22Rv1 (cell line): ENCODE measurements at regions not wholly inside any gene's neighbourhood (a gene's known extent, or its start where the extent isn't known, plus 50 kb on each side); places are given as distances from the start of the nearest gene placed in this dataset.

ENCODE experiments used
- H3K27ac ChIP-seq: fragments of 450-650 bp; 2 replicates; pipeline ENCODE4 v1.5.1; 2017
- CTCF ChIP-seq: fragments of 450-650 bp; IDR thresholded peaks from 2 replicates; pipeline ENCODE4 v1.5.1; 2017; ENCODE audit warnings: mild to moderate bottlenecking
- ZFX ChIP-seq: fragments of 450-650 bp; IDR thresholded peaks from 2 replicates; pipeline ENCODE4 v1.6.1; 2017; ENCODE audit warnings: antibody characterized with exemption, borderline replicate concordance

GRCh38 chr21:15993951-15994350 lies 264.2 kb downstream of the USP25 start:
- TF ChIP-seq ZFX (no peak), CTCF (no peak)
- no peak overlapping the region for H3K27ac ChIP-seq

- no peak overlapping the region for H3K27ac ChIP-seq
- TF ChIP-seq ZFX (no peak), CTCF (no peak)
Measured at GRCh38 chr21:15999741-16000140, 270.0 kb downstream of the USP25 start.

- no peak overlapping the region for H3K27ac ChIP-seq
Measured at GRCh38 chr21:16002874-16003466, 273.2 kb downstream of the USP25 start.

GRCh38 chr21:16004086-16004485 lies 274.3 kb downstream of the USP25 start:
- no peak overlapping the region for H3K27ac ChIP-seq
- no peak for TF ChIP-seq ZFX
- TF ChIP-seq CTCF, result no peak

More at GRCh38 chr21:16002874-16003466, 273.2 kb downstream of the USP25 start:
- peak; percentile 68 for TF ChIP-seq CTCF
- TF ChIP-seq ZFX, result no peak

- no peak overlapping the region for H3K27ac ChIP-seq
- TF ChIP-seq ZFX (no peak), CTCF (no peak)
Measured at GRCh38 chr21:16004523-16004922, 274.7 kb downstream of the USP25 start.

GRCh38 chr21:16005996-16006395 lies 276.2 kb downstream of the USP25 start:
- H3K27ac ChIP-seq, result no peak overlapping the region
- TF ChIP-seq CTCF, result no peak
- TF ChIP-seq ZFX, result no peak

- no peak overlapping the region for H3K27ac ChIP-seq
- TF ChIP-seq CTCF, result no peak
- no peak for TF ChIP-seq ZFX
Measured at GRCh38 chr21:16007943-16008342, 278.2 kb downstream of the USP25 start.
